GM19463 (cell line): ENCODE measurements at regions not wholly inside any gene's neighbourhood (a gene's known extent, or its start where the extent isn't known, plus 50 kb on each side); places are given as distances from the start of the nearest gene placed in this dataset.

Source experiments
- ATAC-seq: cut with Tn5 transposase; IDR thresholded peaks from one replicate; pipeline ENCODE4 v1.9.1; 2021; ENCODE audit warnings: mild to moderate bottlenecking, moderate library complexity; ENCODE audit not compliant: unreplicated experiment

DNA sequence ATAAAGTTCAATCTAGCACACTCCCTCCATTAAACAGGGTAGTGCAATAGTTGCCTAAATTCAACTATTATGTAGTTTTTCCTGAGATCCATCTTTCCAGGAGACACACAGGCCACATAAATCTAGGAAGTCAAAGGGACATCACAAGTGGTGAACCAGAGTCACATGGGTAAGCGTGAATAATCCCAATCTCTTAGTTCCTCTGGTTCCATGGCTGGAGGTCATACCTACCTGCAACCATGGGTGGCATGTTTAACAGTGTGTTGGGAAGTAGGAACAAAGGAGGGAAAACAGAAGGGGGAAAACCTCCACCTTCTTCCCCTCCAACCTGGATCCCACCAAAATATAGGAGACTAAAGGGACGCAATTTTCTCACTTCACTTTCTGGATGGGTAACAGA, 2651.6 kb downstream of the ARAP2 start:
- no peak for ATAC-seq

DNA sequence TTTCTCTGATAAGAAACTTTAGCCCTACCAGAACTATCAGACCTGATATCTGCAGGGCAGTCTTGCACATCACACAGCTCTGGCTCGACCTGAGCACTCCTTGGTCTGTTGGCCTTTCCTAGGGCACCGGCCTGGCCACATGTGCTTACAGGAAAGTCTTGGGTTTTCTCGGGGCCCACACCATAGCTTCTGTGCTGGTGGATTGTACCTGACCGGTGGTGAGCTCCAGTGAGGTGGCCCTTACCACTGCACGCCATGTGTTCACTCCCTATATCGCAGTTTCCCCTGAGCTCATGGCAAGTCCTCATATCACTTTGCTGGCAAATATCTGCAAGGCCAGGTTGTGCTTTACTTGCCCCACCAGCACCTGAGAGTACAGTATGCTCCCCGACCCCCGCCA, 2637.4 kb downstream of the ARAP2 start:
- no peak for ATAC-seq

DNA sequence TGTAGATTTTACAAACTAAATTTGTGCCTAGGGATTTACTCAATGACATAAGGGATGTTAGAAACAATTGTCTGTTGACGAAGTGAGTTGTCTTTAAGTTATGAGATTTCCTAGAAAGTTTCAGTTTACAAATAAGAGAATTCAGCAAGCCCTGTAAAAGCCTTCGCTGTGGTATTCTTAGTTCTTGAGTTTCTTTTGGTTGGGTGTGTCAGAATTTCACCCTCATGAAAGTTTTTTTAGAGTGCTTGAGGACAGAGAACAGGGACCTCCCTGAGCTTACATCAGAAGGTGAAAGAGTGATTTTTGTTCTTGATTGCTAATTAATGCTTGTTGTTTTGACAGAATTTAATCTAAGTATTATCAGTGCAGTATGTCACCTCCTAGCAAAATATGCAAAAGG, 2628.2 kb downstream of the ARAP2 start:
- no peak for ATAC-seq

DNA sequence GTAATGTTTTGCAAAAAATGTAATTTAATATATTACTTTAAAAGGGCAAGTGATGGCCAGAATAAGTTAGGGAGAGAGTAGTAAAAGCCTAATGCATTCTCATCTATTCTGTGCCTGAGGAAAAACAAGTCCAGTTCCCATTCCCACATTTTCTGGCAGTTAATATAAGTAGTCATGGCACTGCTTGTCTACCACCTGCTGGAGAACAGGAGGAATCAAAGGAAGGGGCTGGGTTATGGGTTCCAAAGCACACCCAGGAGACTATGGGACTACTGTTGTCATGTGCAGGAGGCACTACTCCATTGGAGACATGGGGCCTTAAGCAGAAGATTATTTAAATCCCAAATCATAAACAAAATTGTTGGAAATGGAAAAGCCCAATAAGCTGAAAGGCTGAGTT, 2618.6 kb downstream of the ARAP2 start:
- ATAC-seq, result no peak

DNA sequence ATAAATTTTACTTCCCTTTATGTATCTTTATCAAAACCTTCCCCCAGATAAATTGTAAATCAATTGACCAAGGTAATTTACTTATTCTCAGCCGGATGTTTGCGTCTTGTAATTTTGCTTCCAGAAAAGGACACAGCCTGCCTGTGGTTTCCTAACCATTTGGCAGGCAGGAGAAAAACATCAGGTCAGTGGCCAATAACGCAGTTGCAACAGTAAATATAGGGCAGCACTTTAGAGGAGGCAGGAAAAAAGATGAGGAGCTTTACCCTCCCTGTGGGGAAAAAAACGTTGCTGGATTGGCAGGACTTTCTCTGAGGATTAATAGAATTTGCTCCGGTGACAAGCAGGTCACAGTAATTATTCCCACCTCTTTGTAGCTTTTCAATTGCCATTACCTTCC, 2618.1 kb downstream of the ARAP2 start:
- ATAC-seq, result no peak

DNA sequence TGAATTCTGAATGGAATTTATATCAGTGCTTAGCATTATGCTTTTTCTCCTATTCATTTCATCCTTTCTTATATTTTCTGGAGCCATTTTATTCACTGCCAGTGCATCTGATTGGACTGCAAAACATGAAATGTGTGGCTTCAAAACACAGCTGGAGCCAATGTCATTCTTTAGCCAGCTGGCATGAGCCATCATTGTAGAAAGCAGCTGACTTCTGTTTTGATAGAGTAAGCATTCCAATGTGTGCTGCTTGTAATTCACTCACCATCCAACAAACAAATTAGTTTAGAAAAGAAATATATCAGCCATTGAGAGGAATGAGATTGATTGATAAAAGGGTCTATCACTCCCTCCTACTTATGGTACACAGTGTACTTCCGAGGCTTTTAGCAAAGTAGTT, 2616.0 kb downstream of the ARAP2 start:
- no peak for ATAC-seq

DNA sequence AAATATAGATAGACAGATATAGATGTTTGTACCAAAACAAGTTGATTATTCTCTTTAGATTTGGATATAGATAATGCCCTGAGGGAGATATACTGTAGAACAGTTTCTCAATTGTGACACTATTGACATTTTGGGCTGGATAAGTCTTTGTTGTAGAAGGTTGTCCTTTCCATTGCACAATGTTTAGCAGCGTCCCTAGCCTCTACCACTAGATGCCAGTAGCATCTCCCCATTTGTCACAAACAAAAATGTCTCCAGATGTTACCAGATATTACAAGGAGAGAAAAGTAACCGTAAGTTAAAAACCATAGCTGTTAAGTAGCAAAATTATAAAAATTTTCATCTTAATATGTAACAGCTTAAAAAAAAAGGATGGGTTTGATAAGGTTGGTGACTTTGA, 2595.3 kb downstream of the ARAP2 start:
- no peak for ATAC-seq

DNA sequence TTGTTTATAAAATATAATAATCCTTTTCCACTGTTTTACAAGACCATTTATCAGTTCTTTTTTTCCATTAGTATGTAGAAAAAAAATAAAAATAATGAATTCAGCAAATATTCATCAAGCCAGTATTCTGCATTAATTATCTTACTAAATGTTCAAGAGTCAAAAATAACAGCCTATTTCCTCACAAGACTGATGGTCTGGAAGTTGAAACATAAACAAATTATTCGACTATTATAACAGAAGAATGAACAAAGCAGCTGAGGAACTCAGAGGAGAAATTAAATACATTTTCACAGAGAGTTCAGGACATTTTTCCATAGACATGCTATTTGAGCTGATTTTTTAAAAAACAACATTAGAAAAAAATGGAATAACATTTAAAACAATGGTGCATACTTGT, 2594.8 kb downstream of the ARAP2 start:
- ATAC-seq, result no peak

DNA sequence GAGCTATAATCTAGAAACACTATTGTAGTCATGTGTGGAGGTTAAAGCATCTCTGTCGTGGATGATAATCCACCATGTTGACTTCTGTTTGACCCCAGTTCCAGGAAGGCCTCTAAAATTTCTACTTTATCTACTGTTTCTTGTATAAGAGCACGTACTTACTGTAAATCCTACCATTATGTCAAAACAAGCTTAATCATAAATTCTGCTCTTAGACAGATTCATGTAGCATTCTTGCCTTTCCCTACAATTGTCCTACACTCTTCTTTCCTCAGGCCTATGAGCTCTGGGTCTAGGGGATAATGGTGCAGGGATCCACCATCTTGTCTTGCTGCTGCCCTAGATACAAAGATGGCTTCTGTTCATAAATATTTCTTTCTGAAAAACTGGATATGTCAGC, 2594.3 kb downstream of the ARAP2 start:
- no peak for ATAC-seq

DNA sequence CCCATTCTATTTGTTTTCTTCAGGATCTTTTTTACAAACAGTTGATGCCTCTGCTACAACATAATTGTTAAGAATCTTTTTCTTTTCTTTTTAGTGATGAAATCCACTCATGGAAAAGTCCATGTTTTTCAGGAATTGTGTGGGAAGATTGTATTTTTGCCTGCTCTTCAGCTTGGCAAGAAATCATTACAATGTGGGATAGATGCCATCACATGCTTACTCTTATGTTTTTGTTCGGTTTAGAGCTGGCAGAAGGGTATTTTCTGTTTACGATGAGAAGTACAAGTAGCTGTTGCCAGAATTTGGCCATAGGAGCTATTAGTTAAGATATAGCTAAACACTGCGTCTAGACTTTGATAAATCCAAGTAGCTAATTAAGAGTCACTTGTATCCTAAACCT, 2585.3 kb downstream of the ARAP2 start:
- ATAC-seq, result no peak

DNA sequence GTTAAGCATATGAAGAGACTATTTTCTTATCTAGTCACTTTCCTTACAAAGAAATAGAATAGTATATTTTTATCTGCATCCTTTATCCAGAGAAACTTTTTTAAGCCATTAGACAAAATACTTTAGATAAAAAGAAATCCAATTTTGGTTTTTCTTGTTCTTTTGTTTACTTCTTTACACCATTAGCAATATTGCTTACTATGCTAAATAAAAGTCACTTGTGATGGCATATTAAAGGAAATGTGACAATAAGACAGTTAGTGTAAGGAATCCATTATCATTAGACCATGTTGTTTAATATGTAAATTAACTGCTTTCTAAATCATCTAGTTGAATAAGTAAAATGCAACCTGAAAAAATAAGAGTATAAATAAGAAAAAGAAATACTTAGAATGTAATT, 2582.7 kb downstream of the ARAP2 start:
- no peak for ATAC-seq

DNA sequence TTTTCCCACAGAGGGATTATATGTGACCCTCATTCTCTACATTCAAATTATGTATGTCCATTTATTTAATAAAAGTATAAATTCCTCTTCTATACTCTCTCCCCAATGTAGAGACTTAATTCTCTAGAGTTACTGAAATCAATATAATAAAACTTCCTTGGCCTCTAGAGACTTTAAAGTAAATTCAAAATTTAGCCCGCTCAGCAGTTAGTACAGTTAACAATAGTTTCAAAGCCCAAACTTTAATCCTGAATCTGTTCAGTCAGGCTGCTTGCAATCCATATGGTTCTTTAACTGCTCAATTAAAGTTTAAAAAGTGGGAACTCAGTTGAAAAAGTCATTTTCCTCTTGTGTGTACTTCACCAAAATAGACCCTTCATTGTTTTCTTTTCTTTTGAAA, 2558.4 kb downstream of the ARAP2 start:
- ATAC-seq, result no peak

DNA sequence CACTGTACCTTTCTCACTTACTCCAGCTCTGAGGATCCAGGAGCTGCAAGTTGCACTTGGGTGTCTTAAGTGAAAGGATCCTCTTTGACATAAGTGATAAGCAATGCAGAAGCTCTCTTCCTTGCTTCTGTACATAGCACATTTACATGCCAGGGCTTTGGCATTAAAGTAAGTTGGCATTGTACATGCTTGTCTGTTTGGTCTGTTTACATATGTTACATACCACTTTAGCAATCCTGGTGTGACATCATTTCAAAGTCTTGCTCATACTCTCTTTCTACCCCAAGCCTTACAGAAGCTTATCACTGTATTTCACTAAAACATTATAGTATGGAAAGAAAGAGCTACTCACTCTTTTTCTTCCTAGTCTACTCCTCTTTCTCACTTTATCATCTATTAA, 2548.3 kb downstream of the ARAP2 start:
- ATAC-seq, result no peak

DNA sequence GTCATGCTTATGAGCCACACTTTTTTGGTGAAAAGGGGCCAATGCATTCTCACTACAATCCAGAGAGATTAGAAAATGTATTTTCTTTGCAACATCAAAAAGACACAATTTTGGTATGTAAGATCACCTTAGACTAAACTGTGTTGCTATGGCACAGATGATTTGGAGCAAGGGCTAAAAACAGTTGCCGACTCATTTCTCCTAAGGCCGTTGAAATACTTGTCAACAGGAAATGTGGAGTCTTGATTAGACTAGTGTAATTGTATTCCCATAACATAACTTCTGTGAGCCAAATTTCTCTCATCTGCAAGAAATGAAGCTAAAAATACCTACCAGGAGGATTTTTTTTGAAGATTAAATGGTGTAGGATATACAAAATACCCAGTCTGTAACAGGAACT, 2547.7 kb downstream of the ARAP2 start:
- no peak for ATAC-seq

DNA sequence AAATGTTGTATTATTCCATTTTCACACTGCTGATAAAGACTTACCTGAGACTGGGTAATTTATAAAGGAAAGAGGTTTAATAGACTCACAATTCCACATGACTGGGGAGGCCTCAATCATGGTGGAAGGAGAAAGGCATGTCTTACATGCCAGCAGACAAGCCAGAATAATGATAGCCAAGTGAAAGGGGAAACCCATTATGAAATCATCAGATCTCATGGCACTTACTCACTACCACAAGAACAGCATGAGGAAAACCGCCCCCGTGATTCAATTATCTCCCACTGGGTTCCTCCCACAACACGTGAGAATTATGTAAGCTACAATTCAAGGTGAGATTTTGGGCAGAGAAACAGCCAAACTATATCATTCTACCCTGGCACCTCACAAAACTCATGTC, 2535.1 kb downstream of the ARAP2 start:
- ATAC-seq, result no peak

DNA sequence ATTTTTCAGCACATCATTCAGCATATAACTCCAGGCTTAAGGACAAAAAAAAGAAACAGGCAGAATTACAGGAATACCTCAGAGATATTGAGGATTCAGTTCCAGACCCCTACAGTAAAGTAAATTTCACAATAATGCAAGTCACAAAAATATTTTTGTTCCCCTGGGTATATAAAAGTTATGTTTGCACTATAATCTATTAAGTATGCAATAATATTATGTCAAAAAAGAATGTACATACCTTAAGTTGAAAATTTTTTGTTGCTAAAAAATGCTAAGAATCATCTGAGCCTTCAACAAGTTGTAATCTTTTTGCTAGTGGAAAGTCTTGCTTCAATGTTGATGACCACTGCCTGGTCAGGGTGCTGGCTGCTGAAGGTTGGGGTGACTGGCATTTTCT, 2532.5 kb downstream of the ARAP2 start:
- no peak for ATAC-seq

DNA sequence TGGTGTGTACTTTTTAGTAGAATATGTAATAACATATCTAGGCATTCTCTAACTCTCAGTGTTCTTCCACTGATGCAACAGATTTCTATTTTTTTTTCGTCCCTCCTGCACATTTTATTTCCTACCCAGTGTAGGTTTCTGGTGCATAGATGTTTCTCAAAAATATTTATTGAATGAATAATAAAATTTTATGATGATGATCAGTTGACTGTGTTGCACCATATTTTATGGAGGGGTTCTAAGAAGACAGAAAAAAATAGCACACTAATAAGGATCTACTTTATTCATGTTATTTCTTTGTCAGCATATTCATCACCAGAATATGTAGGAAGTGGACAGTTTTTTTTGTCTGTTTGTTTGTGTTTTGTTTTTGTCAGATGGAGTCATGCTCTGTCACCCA, 2529.3 kb downstream of the ARAP2 start:
- no peak for ATAC-seq

DNA sequence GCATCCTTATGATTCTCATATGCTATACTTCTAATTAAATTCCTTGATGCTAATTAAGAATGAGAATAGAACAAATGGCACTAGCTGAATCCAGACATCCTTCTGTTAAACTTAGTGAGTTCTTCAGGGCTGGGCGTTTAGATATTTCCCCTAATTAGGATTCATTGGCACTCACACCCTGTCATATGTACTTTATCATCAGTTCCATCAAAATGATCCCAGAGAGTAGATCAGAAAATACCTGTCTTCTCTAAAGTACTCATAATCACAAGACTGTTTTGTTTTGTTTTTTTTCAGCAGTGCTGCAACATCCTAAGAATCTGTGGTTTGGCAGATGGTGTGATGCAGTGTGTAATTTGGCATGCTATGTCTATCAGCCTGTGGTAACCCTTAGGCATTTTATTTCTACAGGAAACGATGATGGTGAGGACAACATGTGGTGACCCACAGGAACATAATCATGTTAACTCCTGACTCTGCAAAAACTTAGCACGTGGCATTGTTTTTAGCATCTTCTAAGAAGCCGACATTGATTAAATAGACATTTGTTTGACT, 2528.4 kb downstream of the ARAP2 start:
- no peak for ATAC-seq

DNA sequence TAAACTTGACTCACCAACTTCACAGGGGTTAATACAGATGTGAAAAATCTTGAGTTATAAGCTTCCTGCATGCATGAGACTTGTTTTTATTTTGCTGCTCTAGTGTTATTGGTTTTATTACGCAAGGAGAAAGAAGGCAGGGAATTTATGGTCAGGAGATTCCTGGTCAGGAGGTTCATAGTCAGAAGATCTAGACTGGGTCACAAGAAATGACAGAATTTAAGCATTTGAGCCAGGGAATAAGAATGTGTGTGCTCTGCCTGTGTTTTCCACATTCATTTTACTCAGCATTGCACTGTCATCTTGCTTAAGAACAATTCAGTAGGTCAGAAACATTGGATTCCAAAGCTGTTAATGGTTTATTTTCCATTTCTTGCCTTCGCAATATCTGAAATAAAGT, 2522.1 kb downstream of the ARAP2 start:
- no peak for ATAC-seq

DNA sequence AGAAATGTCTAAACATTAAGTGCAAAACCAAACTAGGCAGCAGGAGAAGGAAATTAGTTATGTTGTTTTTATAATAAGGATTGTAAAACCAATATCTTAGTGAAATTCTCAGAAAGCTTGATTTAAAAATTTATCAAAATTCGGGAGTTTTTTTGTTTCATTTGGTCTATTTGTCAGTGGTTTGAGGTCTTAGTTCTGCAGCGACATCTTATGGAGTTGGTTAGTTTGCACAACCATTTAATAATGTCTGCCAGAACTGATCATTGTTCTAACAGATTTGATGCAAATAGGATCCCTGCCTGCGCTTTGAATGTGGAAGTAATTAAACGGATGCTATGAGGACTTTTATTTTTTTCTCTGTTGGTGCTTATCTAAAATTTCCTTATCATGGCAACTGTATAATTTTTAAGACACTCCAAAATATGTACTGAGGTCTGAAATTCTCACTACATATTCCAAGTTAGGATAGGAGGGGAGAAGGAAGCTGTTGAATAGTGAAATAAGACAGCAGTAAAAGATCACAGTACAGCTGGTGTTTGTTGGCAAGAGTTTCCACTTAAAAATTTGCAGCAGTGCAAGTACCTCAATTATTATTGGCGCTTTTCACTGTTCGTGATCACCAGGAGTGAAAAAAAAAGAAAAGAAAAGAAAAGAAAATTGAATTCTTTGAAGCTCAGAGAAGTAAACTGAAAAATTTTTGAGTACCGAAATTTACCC, 2521.4 kb downstream of the ARAP2 start:
- no peak for ATAC-seq

DNA sequence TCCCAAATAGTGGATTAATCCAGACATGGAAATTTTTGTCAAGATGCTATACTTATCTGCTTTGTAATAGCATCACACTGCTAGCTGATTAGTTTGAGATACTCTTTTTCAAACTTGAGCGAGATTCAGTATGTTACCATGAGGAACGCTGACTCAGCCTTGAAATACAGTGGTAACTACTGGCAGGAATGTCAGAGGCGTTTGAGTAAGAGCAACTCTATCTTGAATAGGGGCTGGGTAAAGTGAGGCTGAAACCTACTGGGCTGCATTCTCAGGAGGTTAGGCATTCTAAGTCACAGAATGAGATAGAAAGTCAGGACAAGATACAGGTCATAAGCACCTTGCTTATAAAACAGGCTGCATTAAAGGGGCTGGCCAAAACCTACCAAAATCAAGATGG, 2519.6 kb downstream of the ARAP2 start:
- ATAC-seq, result no peak

DNA sequence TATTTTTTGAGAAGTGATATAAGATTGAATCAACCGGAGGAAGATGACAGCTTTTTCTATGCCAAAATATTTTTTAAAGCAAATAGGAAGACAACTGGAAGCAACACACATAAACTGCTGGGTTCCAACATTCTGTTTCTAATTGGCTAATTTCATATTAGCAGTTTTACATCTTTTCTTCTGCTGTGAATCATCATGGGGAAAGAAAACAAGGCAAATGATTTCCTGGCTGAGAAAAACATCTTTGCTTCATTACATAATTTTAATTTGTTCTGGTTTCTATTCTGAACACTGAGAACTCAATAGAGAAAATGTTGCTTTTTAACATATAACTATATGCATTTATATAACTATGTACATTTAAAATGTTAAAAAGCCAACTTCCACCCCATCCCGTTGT, 2518.5 kb downstream of the ARAP2 start:
- ATAC-seq, result no peak

DNA sequence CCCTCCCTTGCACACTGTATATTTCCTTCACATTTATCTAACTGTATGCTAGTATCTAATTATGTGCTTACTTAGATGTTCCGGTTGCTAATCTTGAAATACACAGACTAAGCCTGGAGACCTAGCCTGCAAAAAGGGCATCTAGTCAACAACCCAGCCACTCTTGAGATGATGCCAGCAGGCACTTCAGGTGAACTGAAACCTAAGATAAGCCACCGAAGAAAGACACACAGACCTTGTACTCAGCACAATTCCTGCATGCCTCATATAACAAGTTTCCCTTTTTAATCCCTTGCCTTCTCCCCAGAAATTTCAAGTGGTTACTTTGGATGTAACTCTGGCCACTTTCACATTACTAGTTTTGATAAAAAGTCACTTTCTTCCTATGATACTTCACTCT, 2506.6 kb downstream of the ARAP2 start:
- no peak for ATAC-seq
